ENCODE measurements at regions not wholly inside any gene's neighbourhood (a gene's known extent, or its start where the extent isn't known, plus 50 kb on each side); places are given as distances from the start of the nearest gene placed in this dataset.

DNA sequence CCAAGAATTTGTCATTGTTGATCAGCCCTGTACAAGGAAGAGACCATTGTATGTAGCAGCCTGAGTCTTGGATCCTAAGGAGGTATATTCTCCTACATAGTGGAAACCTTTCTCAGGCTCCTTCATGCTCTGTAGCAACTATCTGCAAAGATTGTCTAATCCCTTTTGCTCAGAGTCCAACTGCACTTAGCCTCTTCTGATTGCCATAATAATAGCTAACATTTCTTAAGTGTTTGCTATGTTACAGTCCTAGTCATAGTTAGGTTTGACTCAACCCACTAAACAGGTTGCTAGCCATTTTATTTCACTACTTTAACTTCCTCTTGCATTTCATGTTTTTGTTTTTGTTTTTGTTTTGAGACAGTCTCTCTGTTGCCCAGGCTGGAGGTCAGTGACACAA lies 50.8 kb upstream of the SLC16A2 start:
- TF ChIP-seq EZH2 (IDR thresholded peaks at IDR 0.05; ENCODE audit: low read length, unreplicated experiment) (no peak), EZH2phosphoT487 (IDR thresholded peaks at IDR 0.05; ENCODE audit: borderline replicate concordance, low read length) (no peak)
- TF ChIP-seq, protein P1, sequence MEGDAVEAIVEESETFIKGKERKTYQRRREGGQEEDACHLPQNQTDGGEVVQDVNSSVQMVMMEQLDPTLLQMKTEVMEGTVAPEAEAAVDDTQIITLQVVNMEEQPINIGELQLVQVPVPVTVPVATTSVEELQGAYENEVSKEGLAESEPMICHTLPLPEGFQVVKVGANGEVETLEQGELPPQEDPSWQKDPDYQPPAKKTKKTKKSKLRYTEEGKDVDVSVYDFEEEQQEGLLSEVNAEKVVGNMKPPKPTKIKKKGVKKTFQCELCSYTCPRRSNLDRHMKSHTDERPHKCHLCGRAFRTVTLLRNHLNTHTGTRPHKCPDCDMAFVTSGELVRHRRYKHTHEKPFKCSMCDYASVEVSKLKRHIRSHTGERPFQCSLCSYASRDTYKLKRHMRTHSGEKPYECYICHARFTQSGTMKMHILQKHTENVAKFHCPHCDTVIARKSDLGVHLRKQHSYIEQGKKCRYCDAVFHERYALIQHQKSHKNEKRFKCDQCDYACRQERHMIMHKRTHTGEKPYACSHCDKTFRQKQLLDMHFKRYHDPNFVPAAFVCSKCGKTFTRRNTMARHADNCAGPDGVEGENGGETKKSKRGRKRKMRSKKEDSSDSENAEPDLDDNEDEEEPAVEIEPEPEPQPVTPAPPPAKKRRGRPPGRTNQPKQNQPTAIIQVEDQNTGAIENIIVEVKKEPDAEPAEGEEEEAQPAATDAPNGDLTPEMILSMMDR (conservative IDR thresholded peaks at IDR 0.05; ENCODE audit: low read depth, low read length): no peak
